Lower lobe of right lung (tissue), 2 donors: ENCODE measurements at regions not wholly inside any gene's neighbourhood (a gene's known extent, or its start where the extent isn't known, plus 50 kb on each side); places are given as distances from the start of the nearest gene placed in this dataset.

Experiments used
- ATAC-seq, 2 donors: fragments of 200-7000 bp; cut with Tn5 transposase; one replicate each; pipeline ENCODE4 v1.9.1; 2020 to 2022; ENCODE audit warnings: mild to moderate bottlenecking in 2 of 2, moderate library complexity in 2 of 2
- DNase-seq: peaks from one replicate; pipeline ENCODE4 v3.0.0-alpha.2; 2020
- H3K27ac ChIP-seq: fragments of 200-600 bp; one replicate; pipeline ENCODE4 v1.8.0; 2022
- H3K27me3 ChIP-seq: fragments of 200-600 bp; one replicate; pipeline ENCODE4 v1.8.0; 2022; ENCODE audit warnings: low read depth
- H3K36me3 ChIP-seq: fragments of 200-600 bp; one replicate; pipeline ENCODE4 v1.8.0; 2022; ENCODE audit warnings: mild to moderate bottlenecking
- H3K4me1 ChIP-seq: fragments of 200-600 bp; one replicate; pipeline ENCODE4 v1.8.0; 2022
- H3K4me3 ChIP-seq: fragments of 200-600 bp; one replicate; pipeline ENCODE4 v1.8.0; 2022; ENCODE audit warnings: mild to moderate bottlenecking
- H3K9me3 ChIP-seq: fragments of 200-600 bp; one replicate; pipeline ENCODE4 v1.8.0; 2022
- intact Hi-C: fragments of 100-400 bp; cut with DNase I; formaldehyde crosslinking; loops from one replicate; pipeline ENCODE4 v1.11.0; 2022
- TF ChIP-seq, protein P1 (sequence below): fragments of 200-600 bp; IDR thresholded peaks from one replicate; pipeline ENCODE4 v1.8.0; 2022; ENCODE audit warnings: antibody characterized with exemption, mild to moderate bottlenecking
- donor health status: DM: no; HTN: yes; CAD: no; lungs with severe emphysema.

DNA sequence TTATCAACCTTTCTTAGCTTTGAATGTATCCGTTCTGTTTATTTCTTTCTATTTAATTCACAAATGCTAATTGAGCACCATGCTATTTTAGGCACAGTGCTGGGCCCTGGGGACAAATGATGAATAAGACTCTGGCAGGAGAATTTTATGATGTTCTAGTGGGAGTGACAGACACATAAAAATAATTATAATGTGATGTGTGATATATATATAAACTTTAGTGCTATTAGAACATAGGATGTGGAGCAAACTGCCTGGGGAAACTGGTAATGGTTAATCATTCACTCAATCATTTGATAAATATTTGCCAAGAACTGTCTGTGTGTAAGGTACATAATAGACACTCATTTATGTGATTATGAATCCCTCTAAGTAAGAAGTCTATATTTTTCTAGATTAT lies 50.7 kb upstream of the FRY start:
- H3K27me3 ChIP-seq = no peaks in the 10 kb centered on the region
- TF ChIP-seq, protein P1, sequence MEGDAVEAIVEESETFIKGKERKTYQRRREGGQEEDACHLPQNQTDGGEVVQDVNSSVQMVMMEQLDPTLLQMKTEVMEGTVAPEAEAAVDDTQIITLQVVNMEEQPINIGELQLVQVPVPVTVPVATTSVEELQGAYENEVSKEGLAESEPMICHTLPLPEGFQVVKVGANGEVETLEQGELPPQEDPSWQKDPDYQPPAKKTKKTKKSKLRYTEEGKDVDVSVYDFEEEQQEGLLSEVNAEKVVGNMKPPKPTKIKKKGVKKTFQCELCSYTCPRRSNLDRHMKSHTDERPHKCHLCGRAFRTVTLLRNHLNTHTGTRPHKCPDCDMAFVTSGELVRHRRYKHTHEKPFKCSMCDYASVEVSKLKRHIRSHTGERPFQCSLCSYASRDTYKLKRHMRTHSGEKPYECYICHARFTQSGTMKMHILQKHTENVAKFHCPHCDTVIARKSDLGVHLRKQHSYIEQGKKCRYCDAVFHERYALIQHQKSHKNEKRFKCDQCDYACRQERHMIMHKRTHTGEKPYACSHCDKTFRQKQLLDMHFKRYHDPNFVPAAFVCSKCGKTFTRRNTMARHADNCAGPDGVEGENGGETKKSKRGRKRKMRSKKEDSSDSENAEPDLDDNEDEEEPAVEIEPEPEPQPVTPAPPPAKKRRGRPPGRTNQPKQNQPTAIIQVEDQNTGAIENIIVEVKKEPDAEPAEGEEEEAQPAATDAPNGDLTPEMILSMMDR = no peak
- DNase-seq = no peak
- no peaks in the 10 kb centered on the region for H3K36me3 ChIP-seq
- H3K4me1 ChIP-seq = no peaks in the 10 kb centered on the region
- intact Hi-C loops = no loop called here
- H3K27ac ChIP-seq = no peak overlapping the region
- no peak overlapping the region for H3K4me3 ChIP-seq
- no peak for ATAC-seq
- H3K9me3 ChIP-seq = no peaks in the 10 kb centered on the region
